ENCODE measurements at regions not wholly inside any gene's neighbourhood (a gene's known extent, or its start where the extent isn't known, plus 50 kb on each side); places are given as distances from the start of the nearest gene placed in this dataset.

GRCh38 chr3:29207427-29207826 lies 73.4 kb upstream of the RBMS3 start:
- no peaks in the 10 kb centered on the region for H3K27me3 ChIP-seq
- no peak overlapping the region for H3K27ac ChIP-seq
- H3K4me3 ChIP-seq (ENCODE audit: low read depth in 1 of 2, low read length in 1 of 2) = no peak overlapping the region
- H3K36me3 ChIP-seq = no peaks in the 10 kb centered on the region
- H3K9me3 ChIP-seq = no peaks in the 10 kb centered on the region
- no peak for TF ChIP-seq CTCF (IDR thresholded peaks at IDR 0.05)
- no peaks in the 10 kb centered on the region for H3K4me1 ChIP-seq (ENCODE audit: control insufficient read depth in 1 of 2, insufficient read depth in 1 of 2, low read depth in 1 of 2, low read length in 1 of 2)

GRCh38 chr3:29212789-29213433 lies 68.0 kb upstream of the RBMS3 start:
- Histone ChIP-seq H3K4me3 (ENCODE audit: low read depth in 1 of 2, low read length in 1 of 2) (no peak overlapping the region), H3K4me1 (ENCODE audit: control insufficient read depth in 1 of 2, insufficient read depth in 1 of 2, low read depth in 1 of 2, low read length in 1 of 2) (no peaks in the 10 kb centered on the region), H3K36me3 (no peaks in the 10 kb centered on the region), H3K27ac (no peak overlapping the region), H3K27me3 (no peaks in the 10 kb centered on the region), H3K9me3 (no peaks in the 10 kb centered on the region)
- TF ChIP-seq CTCF (IDR thresholded peaks at IDR 0.05) = no peak

- Histone ChIP-seq H3K9me3 (no peaks in the 10 kb centered on the region), H3K27me3 (no peaks in the 10 kb centered on the region), H3K27ac (no peak overlapping the region), H3K36me3 (no peaks in the 10 kb centered on the region), H3K4me1 (ENCODE audit: control insufficient read depth in 1 of 2, insufficient read depth in 1 of 2, low read depth in 1 of 2, low read length in 1 of 2) (no peaks in the 10 kb centered on the region), H3K4me3 (ENCODE audit: low read depth in 1 of 2, low read length in 1 of 2) (no peak overlapping the region)
- no peak for TF ChIP-seq CTCF (IDR thresholded peaks at IDR 0.05)
Observed at GRCh38 chr3:29214009-29214658, 66.7 kb upstream of the RBMS3 start.

GRCh38 chr3:29215948-29216347 lies 64.9 kb upstream of the RBMS3 start:
- no peaks in the 10 kb centered on the region for H3K27me3 ChIP-seq
- H3K36me3 ChIP-seq = no peaks in the 10 kb centered on the region
- H3K4me1 ChIP-seq (ENCODE audit: control insufficient read depth in 1 of 2, insufficient read depth in 1 of 2, low read depth in 1 of 2, low read length in 1 of 2) = no peaks in the 10 kb centered on the region
- no peaks in the 10 kb centered on the region for H3K9me3 ChIP-seq
- no peak overlapping the region for H3K27ac ChIP-seq
- no peak overlapping the region for H3K4me3 ChIP-seq (ENCODE audit: low read depth in 1 of 2, low read length in 1 of 2)
- no peak for TF ChIP-seq CTCF (IDR thresholded peaks at IDR 0.05)

GRCh38 chr3:29226706-29227105 lies 54.2 kb upstream of the RBMS3 start:
- no peak for TF ChIP-seq CTCF (IDR thresholded peaks at IDR 0.05)
- H3K4me1 ChIP-seq (ENCODE audit: control insufficient read depth in 1 of 2, insufficient read depth in 1 of 2, low read depth in 1 of 2, low read length in 1 of 2) = no peaks in the 10 kb centered on the region
- H3K4me3 ChIP-seq (ENCODE audit: low read depth in 1 of 2, low read length in 1 of 2) = no peak overlapping the region
- no peaks in the 10 kb centered on the region for H3K36me3 ChIP-seq
- no peak overlapping the region for H3K27ac ChIP-seq
- no peaks in the 10 kb centered on the region for H3K27me3 ChIP-seq
- H3K9me3 ChIP-seq = no peaks in the 10 kb centered on the region
